Thyroid gland (tissue), 4 donors: ENCODE measurements at regions not wholly inside any gene's neighbourhood (a gene's known extent, or its start where the extent isn't known, plus 50 kb on each side); places are given as distances from the start of the nearest gene placed in this dataset.

ENCODE experiments used
- DNase-seq, 2 donors: peaks; one replicate each; pipeline ENCODE4 v3.0.0-alpha.2; 2019
- H3K27ac ChIP-seq, 3 donors: fragments of 200-600 bp; sonication (generic); 1 replicate in 2 of 3; 2 replicates in 1 of 3; pipeline ENCODE4 v1.5.1; 2016 to 2019; ENCODE audit warnings: mild to moderate bottlenecking in 1 of 3, moderate library complexity in 1 of 3
- H3K27me3 ChIP-seq: fragments of 200-600 bp; sonication (generic); one replicate; pipeline ENCODE4 v1.5.1; 2019
- H3K36me3 ChIP-seq, 2 donors: fragments of 200-600 bp; sonication (generic); one replicate each; pipeline ENCODE4 v1.5.1; 2016 to 2019
- H3K4me1 ChIP-seq, 2 donors: fragments of 200-600 bp; sonication (generic); one replicate each; pipeline ENCODE4 v1.5.1; 2017 to 2019
- H3K4me3 ChIP-seq, 3 donors: fragments of 200-600 bp; sonication (generic); replicated peaks in 1 of 3; 1 replicate in 2 of 3; 2 replicates in 1 of 3; pipeline ENCODE4 v1.5.1; 2016; ENCODE audit warnings: mild to moderate bottlenecking in 1 of 3
- H3K9me3 ChIP-seq: fragments of 200-600 bp; sonication (generic); one replicate; pipeline ENCODE4 v1.5.1; 2017
- CTCF ChIP-seq, 6 experiments: fragments of 200-600 bp in 3 of 6; fragments of 450-650 bp in 3 of 6; sonication (generic) in 3 of 6; IDR thresholded peaks; one replicate each; pipeline ENCODE4 v1.5.1; 2016 to 2019; ENCODE audit warnings: antibody characterized with exemption in 6 of 6, mild to moderate bottlenecking in 2 of 6, inconsistent platforms in 1 of 6, moderate library complexity in 1 of 6
- POLR2A ChIP-seq, 2 donors: fragments of 450-650 bp; IDR thresholded peaks; one replicate each; pipeline ENCODE4 v1.6.1; 2017; ENCODE audit warnings: antibody characterized with exemption in 2 of 2, mild to moderate bottlenecking in 2 of 2, moderate library complexity in 1 of 2
- WGBS, 2 donors: methylation state at CpG; one replicate each; pipeline ENCODE4 v1.1.5; 2017; 5-methylcytosine and 5-hydroxymethylcytosine counted together
- intact Hi-C: fragments of 100-400 bp; cut with DNase I; formaldehyde crosslinking; loops from one replicate; pipeline ENCODE4 v1.15.1; 2023

- TF ChIP-seq POLR2A (IDR thresholded peaks at IDR 0.05) (no peak), CTCF (IDR thresholded peaks at IDR 0.05) (no peak)
These were observed 126.9 kb upstream of the TBX20 start for GRCh38 chr7:35380739-35381224.

GRCh38 chr7:35379481-35379880 lies 125.6 kb upstream of the TBX20 start:
- H3K9me3 ChIP-seq, result no peaks in the 10 kb centered on the region
- no peak for TF ChIP-seq POLR2A (IDR thresholded peaks at IDR 0.05)
- TF ChIP-seq CTCF (IDR thresholded peaks at IDR 0.05), result no peak
- no peak overlapping the region for H3K4me3 ChIP-seq
- 79 to 86% methylated on average over 3 of the region's 3 CpGs for WGBS, 2 donors
- H3K27ac ChIP-seq, result no peak overlapping the region
- no peaks in the 10 kb centered on the region for H3K27me3 ChIP-seq
- H3K36me3 ChIP-seq, result no peaks in the 10 kb centered on the region
- no peak for DNase-seq
- H3K4me1 ChIP-seq, result no peaks in the 10 kb centered on the region
- intact Hi-C loops, result no loop called here

More at GRCh38 chr7:35380739-35381224, 126.9 kb upstream of the TBX20 start:
- Histone ChIP-seq H3K36me3 (no peaks in the 10 kb centered on the region), H3K27me3 (no peaks in the 10 kb centered on the region), H3K27ac (no peak overlapping the region), H3K4me3 (no peak overlapping the region), H3K4me1 (no peaks in the 10 kb centered on the region), H3K9me3 (no peaks in the 10 kb centered on the region)
- DNase-seq, result no peak
- WGBS, 2 donors, result 59 to 70% methylated on average over 6 of the region's 6 CpGs
- intact Hi-C loops, result no loop called here

GRCh38 chr7:35375516-35375915 lies 121.6 kb upstream of the TBX20 start:
- intact Hi-C loops, result no loop called here
- no peak overlapping the region for H3K27ac ChIP-seq

GRCh38 chr7:35374858-35375257 lies 121.0 kb upstream of the TBX20 start:
- H3K4me3 ChIP-seq, result no peak overlapping the region
- H3K27ac ChIP-seq, result no peak overlapping the region
- no peaks in the 10 kb centered on the region for H3K4me1 ChIP-seq
- H3K27me3 ChIP-seq, result no peaks in the 10 kb centered on the region
- no peaks in the 10 kb centered on the region for H3K36me3 ChIP-seq
- intact Hi-C loops, result no loop called here
- 63 to 82% methylated on average over 13 of the region's 13 CpGs for WGBS, 2 donors
- TF ChIP-seq CTCF (IDR thresholded peaks at IDR 0.05), result no peak
- TF ChIP-seq POLR2A (IDR thresholded peaks at IDR 0.05), result no peak
- no peak for DNase-seq
- no peaks in the 10 kb centered on the region for H3K9me3 ChIP-seq

More at GRCh38 chr7:35375516-35375915, 121.6 kb upstream of the TBX20 start:
- Histone ChIP-seq H3K4me3 (no peak overlapping the region), H3K36me3 (no peaks in the 10 kb centered on the region), H3K9me3 (no peaks in the 10 kb centered on the region), H3K27me3 (no peaks in the 10 kb centered on the region), H3K4me1 (no peaks in the 10 kb centered on the region)
- TF ChIP-seq POLR2A (IDR thresholded peaks at IDR 0.05) (no peak), CTCF (IDR thresholded peaks at IDR 0.05) (no peak)
- WGBS, 2 donors, result 60 to 71% methylated on average over 5 of the region's 5 CpGs
- no peak for DNase-seq

GRCh38 chr7:35371221-35371620 lies 117.3 kb upstream of the TBX20 start:
- Histone ChIP-seq H3K27me3 (no peaks in the 10 kb centered on the region), H3K27ac (no peak overlapping the region), H3K36me3 (no peaks in the 10 kb centered on the region), H3K4me3 (no peak overlapping the region), H3K9me3 (no peaks in the 10 kb centered on the region), H3K4me1 (no peaks in the 10 kb centered on the region)
- 92 to 94% methylated on average over 2 of the region's 2 CpGs for WGBS, 2 donors
- no peak for DNase-seq
- intact Hi-C loops, result no loop called here
- TF ChIP-seq POLR2A (IDR thresholded peaks at IDR 0.05) (no peak), CTCF (IDR thresholded peaks at IDR 0.05) (no peak)
